H1 (cell line): ENCODE measurements at regions not wholly inside any gene's neighbourhood (a gene's known extent, or its start where the extent isn't known, plus 50 kb on each side); places are given as distances from the start of the nearest gene placed in this dataset.

ENCODE experiments used
- CTCF ChIA-PET: fragments of 300-600 bp; sonication (Branson Sonifier 250); formaldehyde crosslinking; loops from one replicate; lab custom pipeline; 2021; ENCODE audit not compliant: partially characterized antibody; lab: Charles Lee
- POLR2A ChIA-PET: fragments of 300-600 bp; sonication (Branson Sonifier 250); formaldehyde crosslinking; loops from one replicate; lab custom pipeline; 2021; ENCODE audit warnings: inconsistent platforms; ENCODE audit not compliant: partially characterized antibody; lab: Charles Lee
- DNase-seq, 2 experiments: peaks; one replicate each; pipeline versions ENCODE4 v3.0.0 to v3.0.0-alpha.2; 2010 to 2022; ENCODE audit warnings: low spot score in 2 of 2, low read depth in 1 of 2, mixed read lengths in 1 of 2
- FAIRE-seq: peaks from 2 replicates; lab custom pipeline; 2011; peaks lifted over from hg19 to GRCh38; lab: Jason Lieb, UNC
- H2AFZ ChIP-seq: 2 replicates; pipeline ENCODE4 v1.8.1; 2012; ENCODE audit warnings: low read length, inconsistent platforms
- H2AK5ac ChIP-seq: 2 replicates; pipeline ENCODE4 v1.6.1; 2013; ENCODE audit warnings: low read depth, low read length
- H2BK120ac ChIP-seq: replicated peaks from 2 replicates; pipeline ENCODE3; 2013; ENCODE audit warnings: low read depth, low read length, inconsistent platforms
- H2BK12ac ChIP-seq: 2 replicates; pipeline ENCODE4 v1.6.1; 2013; ENCODE audit warnings: low read depth, low read length
- H2BK15ac ChIP-seq: 2 replicates; pipeline ENCODE4 v1.6.1; 2013; ENCODE audit warnings: low read length
- H2BK20ac ChIP-seq: 2 replicates; pipeline ENCODE4 v1.6.1; 2013; ENCODE audit warnings: low read length
- H2BK5ac ChIP-seq: 2 replicates; pipeline ENCODE4 v1.6.1; 2013; ENCODE audit warnings: low read depth, low read length
- H3K14ac ChIP-seq: 2 replicates; pipeline ENCODE4 v1.6.1; 2013; ENCODE audit warnings: inconsistent platforms; ENCODE audit not compliant: insufficient read length
- H3K18ac ChIP-seq: 2 replicates; pipeline ENCODE4 v1.6.1; 2013; ENCODE audit warnings: low read length; ENCODE audit errors: extremely low read depth
- H3K23ac ChIP-seq: 2 replicates; pipeline ENCODE4 v1.6.1; 2013; ENCODE audit warnings: inconsistent platforms; ENCODE audit not compliant: insufficient read length
- H3K23me2 ChIP-seq: 2 replicates; pipeline ENCODE4 v1.6.1; 2013; ENCODE audit warnings: low read depth, low read length
- H3K27ac ChIP-seq: 2 replicates; pipeline ENCODE4 v1.6.1; 2011; ENCODE audit warnings: low read depth, low read length, inconsistent platforms
- H3K27me3 ChIP-seq, 4 experiments: replicated peaks in 1 of 4; 1 replicate in 1 of 4; 2 replicates in 3 of 4; pipeline versions ENCODE4 v1.6.1 to v1.8.1; 2011 to 2013; ENCODE audit warnings: low read length in 3 of 4, mild to moderate bottlenecking in 3 of 4, inconsistent platforms in 2 of 4, mixed read lengths in 2 of 4, moderate library complexity in 1 of 4; ENCODE audit not compliant: control insufficient read depth in 3 of 4, insufficient read depth in 3 of 4; ENCODE audit errors: extremely low read depth in 1 of 4
- H3K36me3 ChIP-seq, 4 experiments: 2 replicates each; pipeline versions ENCODE4 v1.6.1 to v1.8.1; 2011 to 2013; ENCODE audit warnings: mild to moderate bottlenecking in 4 of 4, low read length in 3 of 4, moderate library complexity in 2 of 4, control low read depth in 1 of 4, inconsistent platforms in 1 of 4; ENCODE audit not compliant: insufficient read depth in 4 of 4, control insufficient read depth in 2 of 4
- H3K4ac ChIP-seq: replicated peaks from 2 replicates; pipeline ENCODE3; 2013; ENCODE audit warnings: low read length, low read depth, mixed read lengths, inconsistent platforms; ENCODE audit not compliant: insufficient read length
- H3K4me1 ChIP-seq, 4 experiments: replicated peaks in 1 of 4; 1 replicate in 1 of 4; 2 replicates in 3 of 4; pipeline versions ENCODE4 v1.6.1 to v1.8.1; 2011 to 2013; ENCODE audit warnings: low read length in 3 of 4, inconsistent platforms in 2 of 4, mixed read lengths in 1 of 4; ENCODE audit not compliant: insufficient read depth in 4 of 4, control insufficient read depth in 3 of 4
- H3K4me2 ChIP-seq, 2 experiments: 2 replicates each; pipeline versions ENCODE4 v1.6.1 to v1.8.1; 2011 to 2013; ENCODE audit warnings: low read depth in 2 of 2, low read length in 2 of 2, control low read depth in 1 of 2, inconsistent platforms in 1 of 2, mild to moderate bottlenecking in 1 of 2; ENCODE audit not compliant: insufficient read depth in 1 of 2
- H3K4me3 ChIP-seq, 4 experiments: fragments of 200-600, 300-600 bp in 1 of 4; sonication (generic), shearing (Covaris generic), sonication (Bioruptor Twin) in 1 of 4; 2 replicates each; pipeline versions ENCODE4 v1.5.1 to v1.8.1; 2011 to 2016; ENCODE audit warnings: low read length in 4 of 4, low read depth in 3 of 4, control low read depth in 2 of 4, inconsistent platforms in 2 of 4, mild to moderate bottlenecking in 2 of 4, mixed read lengths in 1 of 4, moderate library complexity in 1 of 4; ENCODE audit not compliant: insufficient read depth in 2 of 4; ENCODE audit errors: extremely low read depth in 1 of 4
- H3K56ac ChIP-seq: replicated peaks from 2 replicates; pipeline ENCODE3; 2013; ENCODE audit warnings: low read depth, mild to moderate bottlenecking, mixed read lengths, low read length, inconsistent platforms; ENCODE audit not compliant: insufficient read length
- H3K79me1 ChIP-seq: 2 replicates; pipeline ENCODE4 v1.6.1; 2013; ENCODE audit warnings: low read depth, low read length, control low read depth
- H3K79me2 ChIP-seq, 2 experiments: 2 replicates each; pipeline versions ENCODE4 v1.6.1 to v1.8.1; 2012 to 2013; ENCODE audit warnings: low read length in 2 of 2, mild to moderate bottlenecking in 2 of 2, inconsistent platforms in 1 of 2; ENCODE audit not compliant: insufficient read depth in 2 of 2, control insufficient read depth in 1 of 2
- H3K9ac ChIP-seq, 4 experiments: replicated peaks in 1 of 4; 1 replicate in 1 of 4; 2 replicates in 3 of 4; pipeline versions ENCODE4 v1.6.1 to v1.8.1; 2011 to 2013; ENCODE audit warnings: low read depth in 3 of 4, low read length in 3 of 4, control low read depth in 2 of 4, mild to moderate bottlenecking in 2 of 4, moderate library complexity in 2 of 4, inconsistent platforms in 1 of 4; ENCODE audit errors: extremely low read depth in 1 of 4
- H3K9me3 ChIP-seq, 2 experiments: 2 replicates each; pipeline versions ENCODE4 v1.6.1 to v1.8.1; 2012 to 2013; ENCODE audit warnings: mild to moderate bottlenecking in 2 of 2, moderate library complexity in 2 of 2, control low read depth in 1 of 2, inconsistent platforms in 1 of 2, low read depth in 1 of 2, low read length in 1 of 2, mixed read lengths in 1 of 2; ENCODE audit not compliant: insufficient read depth in 2 of 2
- H4K20me1 ChIP-seq, 2 experiments: replicated peaks in 1 of 2; 2 replicates each; pipeline versions ENCODE3 to v1.8.1; 2011 to 2013; ENCODE audit warnings: inconsistent platforms in 2 of 2, low read length in 2 of 2, mild to moderate bottlenecking in 1 of 2; ENCODE audit not compliant: insufficient read depth in 2 of 2, control insufficient read depth in 1 of 2
- H4K5ac ChIP-seq: 2 replicates; pipeline ENCODE4 v1.6.1; 2013; ENCODE audit warnings: low read length, low read depth, mixed read lengths, inconsistent platforms; ENCODE audit not compliant: insufficient read length
- H4K8ac ChIP-seq: 2 replicates; pipeline ENCODE4 v1.8.0; 2013; ENCODE audit warnings: mild to moderate bottlenecking, moderate library complexity, low read length, inconsistent platforms; ENCODE audit not compliant: insufficient read depth; ENCODE audit errors: extremely low read depth
- H4K91ac ChIP-seq: replicated peaks from 2 replicates; pipeline ENCODE3; 2013; ENCODE audit warnings: low read length, mixed read lengths, inconsistent platforms; ENCODE audit not compliant: insufficient read length
- BACH1 ChIP-seq: IDR thresholded peaks from 2 replicates; pipeline ENCODE4 v1.6.1; 2012; ENCODE audit warnings: low read length, improper control_type of control experiment
- CEBPB ChIP-seq: IDR thresholded peaks from 2 replicates; pipeline ENCODE4 v1.6.1; 2012; ENCODE audit warnings: low read depth, low read length
- KDM1A ChIP-seq: fragments of 200-600, 300-600 bp; sonication (generic); IDR thresholded peaks from 2 replicates; pipeline ENCODE4 v1.7.1; 2016; ENCODE audit warnings: mild to moderate bottlenecking, low read length, borderline replicate concordance
- RNF2 ChIP-seq: fragments of 200-900, 300-1000 bp; sonication (generic); IDR thresholded peaks from 2 replicates; pipeline ENCODE4 v1.7.1; 2016; ENCODE audit warnings: borderline replicate concordance, low read depth, mild to moderate bottlenecking, antibody characterized with exemption, low read length; ENCODE audit not compliant: poor library complexity, severe bottlenecking; ENCODE audit errors: missing control alignments
- SIN3A ChIP-seq, 2 experiments: IDR thresholded peaks in 1 of 2; conservative IDR thresholded peaks in 1 of 2; 2 replicates each; pipeline ENCODE4 v1.6.1; 2011 to 2012; ENCODE audit warnings: low read length in 2 of 2, improper control_type of control experiment in 1 of 2, low read depth in 1 of 2, mild to moderate bottlenecking in 1 of 2
- TCF12 ChIP-seq: IDR thresholded peaks from 2 replicates; pipeline ENCODE4 v1.6.1; 2011; ENCODE audit warnings: low read depth, mild to moderate bottlenecking, low read length
- ZNF274 ChIP-seq: IDR thresholded peaks from 2 replicates; pipeline ENCODE4 v1.7.0; 2012; ENCODE audit warnings: low read length, borderline replicate concordance; ENCODE audit errors: extremely low read depth
- WGBS, 2 experiments: shearing (Covaris generic) in 1 of 2; methylation state at CpG; one replicate each; pipeline versions ENCODE4 v1.1.6 to v1.1.7; 2013 to 2015; ENCODE audit warnings: low lambda C conversion rate in 2 of 2, mixed read lengths in 2 of 2, inconsistent platforms in 1 of 2, low coverage in 1 of 2, missing lambda C conversion rate in 1 of 2; ENCODE audit not compliant: insufficient replicate concordance in 2 of 2, insufficient coverage in 1 of 2, insufficient read length in 1 of 2; ENCODE audit errors: extremely low coverage in 1 of 2, missing lambda C conversion rate in 1 of 2; 5-methylcytosine and 5-hydroxymethylcytosine counted together
- TF ChIP-seq, protein P1 (sequence below), 3 experiments: IDR thresholded peaks; 1 replicate in 2 of 3; 2 replicates in 1 of 3; pipeline versions ENCODE4 v1.5.1 to v1.6.1; 2011; ENCODE audit warnings: low read length in 3 of 3, mild to moderate bottlenecking in 3 of 3, inconsistent platforms in 2 of 3, low read depth in 1 of 3, moderate library complexity in 1 of 3; ENCODE audit not compliant: insufficient read depth in 1 of 3; ENCODE audit errors: control extremely low read depth in 1 of 3
- TF ChIP-seq, protein P2 (sequence below): IDR thresholded peaks from 2 replicates; pipeline ENCODE4 v1.6.1; 2012; ENCODE audit warnings: inconsistent platforms

DNA sequence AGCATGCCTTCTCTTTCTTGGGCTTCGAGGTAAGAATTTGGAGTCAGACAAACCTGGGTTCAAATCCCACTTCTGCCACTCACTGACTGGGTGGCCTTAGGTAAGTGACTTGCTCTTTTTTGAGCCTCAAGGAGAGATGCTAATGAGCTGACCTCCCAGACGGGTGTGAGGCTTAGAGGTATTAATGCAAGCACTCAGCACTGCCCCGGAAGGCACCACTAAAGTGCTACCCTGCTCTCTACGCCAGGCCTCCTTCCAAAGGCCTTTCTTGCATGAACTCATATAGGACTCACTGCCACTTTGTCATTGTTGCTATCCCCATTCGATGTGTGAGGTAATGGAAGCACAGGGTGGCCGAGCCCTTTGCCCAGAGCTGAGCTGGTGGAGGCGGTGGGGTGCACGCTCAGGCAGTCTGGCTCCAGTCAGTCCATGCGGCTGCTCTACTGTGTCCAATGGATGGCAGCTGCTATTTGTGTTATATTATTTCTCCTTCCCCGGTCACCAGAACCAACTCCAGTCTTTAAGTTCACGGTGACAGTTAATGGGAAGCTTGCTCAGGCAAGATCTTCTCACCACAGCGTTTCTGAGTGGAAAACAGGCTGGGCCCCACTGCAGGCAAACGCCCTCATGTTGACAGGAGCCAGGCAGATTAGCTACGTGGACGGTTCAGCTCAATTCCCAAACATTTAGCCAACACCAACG, 55.2 kb upstream of the MLN start:
- ChIA-PET POLR2A (interaction anchor here (1.0 kb wide), 1 partner anchor 8 kb away, joined by 3 read pairs; no protein-coding TSS in a partner anchor), CTCF (interaction anchor here (0.9 to 7.5 kb wide), 10 partner anchors 8 to 204 kb away, joined by 3 to 46 read pairs (median 4); no protein-coding TSS in a partner anchor)
- Histone ChIP-seq H3K9me3 (no peaks in the 10 kb centered on the region), H3K14ac (no peak overlapping the region), H3K79me1 (no peaks in the 10 kb centered on the region), H3K56ac (no peak overlapping the region), H3K9ac (no peak overlapping the region), H2AFZ (no peak overlapping the region), H2BK12ac (no peak overlapping the region; the same call in 1 of the 2 replicates), H3K4me2 (no peak overlapping the region), H4K20me1 (no peaks in the 10 kb centered on the region), H3K18ac (no peak overlapping the region), H2BK5ac (no peak overlapping the region), H4K91ac (no peak overlapping the region), H3K36me3 (no peaks in the 10 kb centered on the region), H3K4ac (no peak overlapping the region), H4K8ac (no peak overlapping the region), H4K5ac (no peak overlapping the region), H3K4me3 (no peak overlapping the region), H3K27ac (no peak overlapping the region), H2BK15ac (no peak overlapping the region), H3K79me2 (no peaks in the 10 kb centered on the region), H3K23me2 (no peaks in the 10 kb centered on the region; the same call in 1 of the 2 replicates), H3K4me1 (no peaks in the 10 kb centered on the region; a peak in 1 of 7 replicates), H2AK5ac (no peak overlapping the region), H3K23ac (no peak overlapping the region), H3K27me3 (no peaks in the 10 kb centered on the region), H2BK120ac (no peak overlapping the region), H2BK20ac (no peak overlapping the region)
- 86% methylated on average over 16 of the region's 16 CpGs; no CpG with 5 or more reads in 1 of the 2 experiments for WGBS, 2 experiments
- DNase-seq = no peak
- FAIRE-seq = no peak
- TF ChIP-seq KDM1A = no peak
- no peak for TF ChIP-seq BACH1
- no peak for TF ChIP-seq TCF12
- no peak for TF ChIP-seq SIN3A (conservative IDR thresholded peaks at IDR 0.05 in 1 of 2, IDR thresholded peaks at IDR 0.05 in 1 of 2; ENCODE audit: low read depth in 1 of 2, low read length in 2 of 2)
- no peak for TF ChIP-seq ZNF274
- TF ChIP-seq, protein P1, sequence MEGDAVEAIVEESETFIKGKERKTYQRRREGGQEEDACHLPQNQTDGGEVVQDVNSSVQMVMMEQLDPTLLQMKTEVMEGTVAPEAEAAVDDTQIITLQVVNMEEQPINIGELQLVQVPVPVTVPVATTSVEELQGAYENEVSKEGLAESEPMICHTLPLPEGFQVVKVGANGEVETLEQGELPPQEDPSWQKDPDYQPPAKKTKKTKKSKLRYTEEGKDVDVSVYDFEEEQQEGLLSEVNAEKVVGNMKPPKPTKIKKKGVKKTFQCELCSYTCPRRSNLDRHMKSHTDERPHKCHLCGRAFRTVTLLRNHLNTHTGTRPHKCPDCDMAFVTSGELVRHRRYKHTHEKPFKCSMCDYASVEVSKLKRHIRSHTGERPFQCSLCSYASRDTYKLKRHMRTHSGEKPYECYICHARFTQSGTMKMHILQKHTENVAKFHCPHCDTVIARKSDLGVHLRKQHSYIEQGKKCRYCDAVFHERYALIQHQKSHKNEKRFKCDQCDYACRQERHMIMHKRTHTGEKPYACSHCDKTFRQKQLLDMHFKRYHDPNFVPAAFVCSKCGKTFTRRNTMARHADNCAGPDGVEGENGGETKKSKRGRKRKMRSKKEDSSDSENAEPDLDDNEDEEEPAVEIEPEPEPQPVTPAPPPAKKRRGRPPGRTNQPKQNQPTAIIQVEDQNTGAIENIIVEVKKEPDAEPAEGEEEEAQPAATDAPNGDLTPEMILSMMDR (IDR thresholded peaks at IDR 0.05; ENCODE audit: control extremely low read depth in 1 of 3, insufficient read depth in 1 of 3, low read depth in 1 of 3, low read length in 3 of 3) = no peak
- TF ChIP-seq CEBPB = no peak
- TF ChIP-seq, protein P2, sequence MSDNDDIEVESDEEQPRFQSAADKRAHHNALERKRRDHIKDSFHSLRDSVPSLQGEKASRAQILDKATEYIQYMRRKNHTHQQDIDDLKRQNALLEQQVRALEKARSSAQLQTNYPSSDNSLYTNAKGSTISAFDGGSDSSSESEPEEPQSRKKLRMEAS = no peak
- TF ChIP-seq RNF2 = no peak
